ENCODE measurements at regions not wholly inside any gene's neighbourhood (a gene's known extent, or its start where the extent isn't known, plus 50 kb on each side); places are given as distances from the start of the nearest gene placed in this dataset.
"Not testable (repeated sequence)": the region's sequence is repeated elsewhere in the genome, so short reads cannot be mapped to it uniquely, and the experiment has no call there.

DNA sequence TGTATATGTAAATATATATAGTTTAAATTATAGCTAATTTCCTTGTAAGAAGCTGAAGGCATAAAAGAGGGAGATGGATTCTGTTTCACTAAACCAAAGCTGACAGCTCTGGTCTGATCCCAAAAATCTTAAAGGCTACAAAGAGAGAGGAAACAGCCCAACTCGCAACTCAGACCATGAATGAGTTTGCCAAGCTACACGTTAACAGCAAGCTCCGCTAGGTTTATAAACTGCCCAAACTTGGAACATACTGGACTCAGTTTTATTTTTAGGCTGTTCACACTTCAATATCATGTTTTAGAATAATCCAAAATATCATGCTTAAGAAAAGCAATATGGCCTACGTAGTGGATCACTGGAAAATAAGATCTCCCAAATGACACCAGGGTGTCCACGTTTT, 318.3 kb upstream of the RPS23 start:
- DNase-seq, result no peak

DNA sequence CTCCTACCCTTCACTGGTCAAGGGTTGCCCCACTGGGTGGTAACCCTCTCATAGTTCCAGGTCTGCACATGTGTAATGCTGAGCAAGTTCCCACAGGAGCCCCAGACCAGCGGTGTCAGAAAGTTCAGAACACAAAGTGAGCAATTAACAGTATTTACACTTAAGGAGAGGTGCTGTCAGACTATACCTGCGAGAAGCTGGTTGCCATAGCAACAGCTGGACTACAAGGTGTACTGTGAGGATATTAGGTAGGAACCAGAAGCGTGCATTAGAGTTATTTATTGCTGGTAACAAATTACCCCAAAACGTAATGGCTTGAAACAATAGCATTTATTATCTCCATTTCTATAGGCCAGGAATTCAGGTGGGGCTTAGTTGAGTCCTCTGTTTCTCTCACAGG, 317.0 kb upstream of the RPS23 start:
- no peak for DNase-seq

DNA sequence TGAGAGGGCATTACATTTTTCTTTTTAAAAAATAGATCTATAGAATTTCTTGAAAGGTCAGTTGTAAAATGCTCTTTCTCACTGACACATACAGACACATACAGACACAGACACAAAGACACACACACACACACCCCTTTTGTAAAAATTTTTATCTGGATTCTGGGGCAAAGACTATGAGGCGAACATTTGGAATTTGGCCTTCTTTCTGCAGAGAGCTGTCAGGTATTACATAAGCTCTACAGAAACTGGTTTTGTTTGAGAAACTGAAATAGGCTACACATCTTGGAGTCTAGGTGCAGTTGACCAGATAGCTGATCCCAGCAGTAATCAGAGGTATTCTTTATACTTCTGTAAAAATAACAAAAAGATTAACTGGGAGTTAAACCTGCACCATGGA, 315.9 kb upstream of the RPS23 start:
- DNase-seq, result no peak

DNA sequence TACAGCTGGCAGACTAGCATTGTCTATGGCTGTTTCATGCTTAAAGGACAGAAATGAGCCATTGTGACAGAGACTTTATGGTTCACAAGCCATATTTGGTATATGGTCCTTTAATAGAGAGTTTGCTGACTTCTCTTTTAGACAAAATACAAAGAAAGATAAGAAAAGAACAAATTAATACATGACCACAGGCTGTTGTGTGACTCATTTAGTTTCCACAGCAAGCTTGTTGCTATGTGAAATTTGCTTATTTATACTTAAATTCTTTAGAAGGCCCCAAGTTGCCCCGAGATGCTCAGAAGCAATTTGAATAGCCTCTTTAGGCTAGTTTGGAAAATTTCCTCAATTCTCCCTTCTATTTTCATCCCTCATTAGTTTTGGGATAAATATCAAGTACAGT, 315.3 kb upstream of the RPS23 start:
- no peak for DNase-seq

DNA sequence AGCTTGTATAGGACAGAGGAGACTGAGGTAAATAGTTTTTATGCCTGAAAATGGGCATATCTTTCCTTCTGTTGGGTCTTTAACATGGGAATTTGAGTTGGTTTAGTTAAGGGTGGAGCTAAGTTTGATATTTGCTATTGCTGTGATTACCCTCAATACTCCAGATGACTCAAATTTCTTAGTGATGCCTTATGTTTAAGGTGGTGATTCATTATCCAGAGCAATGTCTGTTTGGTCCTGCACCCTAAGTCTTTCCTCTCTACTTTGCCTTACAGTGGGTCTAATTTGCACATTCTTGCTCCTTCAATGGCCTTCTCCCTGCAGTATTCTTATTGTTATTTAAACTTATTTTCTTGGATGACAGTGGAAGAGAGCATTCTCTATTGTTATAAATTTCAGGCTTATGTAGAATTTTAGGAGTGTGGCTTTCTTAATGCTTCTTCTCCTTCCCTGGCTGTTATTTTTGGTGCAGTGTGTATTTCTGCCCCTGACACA, 312.9 kb upstream of the RPS23 start:
- no peak for DNase-seq

DNA sequence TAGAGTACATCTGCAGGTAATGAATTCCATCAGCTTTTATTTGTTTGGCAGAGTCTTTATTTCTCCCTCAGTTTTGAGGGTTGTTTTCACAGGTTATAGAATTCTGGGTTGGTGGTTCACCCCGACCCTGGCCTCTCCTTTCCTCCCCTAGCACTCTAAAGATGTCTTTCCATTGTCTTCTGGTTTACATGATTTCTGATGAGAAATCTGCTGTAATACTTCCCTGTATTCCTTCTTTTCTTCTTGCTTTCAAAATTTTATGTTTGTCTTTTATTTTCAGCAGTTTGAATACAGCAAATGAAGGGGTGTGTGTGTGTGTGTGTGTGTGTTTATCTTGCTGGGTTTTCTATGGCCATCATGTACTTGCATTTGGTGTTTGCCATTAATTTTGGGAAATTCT, 312.0 kb upstream of the RPS23 start:
- no peak for DNase-seq

DNA sequence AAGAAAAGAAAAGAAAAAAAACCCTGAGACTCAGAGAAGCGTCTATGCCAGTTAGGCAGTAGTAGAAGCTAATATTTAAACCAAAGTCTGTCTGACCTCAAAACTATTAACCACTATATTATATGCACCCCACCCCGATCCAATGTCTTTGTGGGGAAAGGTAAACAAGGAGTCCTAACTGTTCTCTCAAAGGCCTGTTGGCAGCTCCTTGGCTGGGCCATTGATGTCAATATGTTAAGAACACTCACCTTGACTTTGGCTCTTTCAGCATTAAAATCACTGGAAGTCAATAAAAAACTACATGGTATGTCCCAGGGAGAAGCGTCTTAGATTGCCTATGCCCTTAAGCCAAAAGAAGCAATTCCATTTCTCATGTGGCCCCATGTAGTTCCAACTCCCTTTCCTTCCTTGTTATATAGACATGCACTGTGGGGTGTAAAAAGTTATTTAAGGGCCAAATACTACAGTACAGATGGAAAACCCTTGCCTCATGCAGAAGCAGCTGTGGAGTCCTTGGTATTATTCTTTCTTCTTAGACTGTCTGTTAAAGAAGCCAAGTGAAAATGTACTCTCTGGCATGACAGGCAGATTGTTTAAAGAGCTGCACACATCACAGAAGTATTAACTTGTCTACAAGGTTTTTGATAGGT, 308.6 kb upstream of the RPS23 start:
- no peak for DNase-seq

DNA sequence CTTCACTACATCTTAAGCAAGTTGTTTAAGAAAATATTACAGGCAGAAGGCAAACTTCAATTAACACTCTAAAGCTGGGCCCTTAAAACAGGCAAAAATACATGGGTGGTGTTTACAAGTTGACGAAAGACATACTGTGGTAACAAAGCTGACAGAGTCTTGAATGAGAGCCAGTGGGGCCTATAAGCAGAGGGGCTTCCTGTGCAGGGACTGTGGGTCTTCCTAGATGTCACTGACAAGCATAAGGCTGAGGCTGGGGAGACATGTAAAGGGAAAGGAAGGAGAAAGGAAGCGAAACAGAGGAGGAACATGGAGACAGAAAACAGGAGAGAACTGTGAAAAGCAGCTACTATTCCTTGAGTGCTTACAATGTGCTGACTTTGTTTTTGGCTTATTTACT, 308.0 kb upstream of the RPS23 start:
- DNase-seq, result no peak

DNA sequence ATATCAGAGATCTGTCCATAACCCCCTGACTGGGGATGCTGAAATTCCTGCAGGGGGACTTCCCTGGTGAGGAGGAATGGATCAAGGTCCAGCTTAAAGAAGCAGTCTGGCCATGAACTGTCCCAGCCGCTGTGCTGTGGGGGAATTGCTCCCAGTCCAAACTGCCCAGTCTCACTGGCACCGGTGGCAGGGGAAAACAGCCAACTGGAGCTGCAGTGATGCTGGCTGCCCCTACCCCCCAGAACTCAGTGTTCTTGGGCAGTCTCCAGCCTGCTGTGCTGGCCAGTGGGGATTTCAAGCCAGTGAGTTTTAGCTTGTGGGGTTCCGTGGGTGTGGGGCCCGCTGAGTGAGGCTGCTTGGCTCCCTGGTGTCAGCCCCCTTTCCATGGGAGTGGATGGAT, 306.5 kb upstream of the RPS23 start:
- no peak for DNase-seq

DNA sequence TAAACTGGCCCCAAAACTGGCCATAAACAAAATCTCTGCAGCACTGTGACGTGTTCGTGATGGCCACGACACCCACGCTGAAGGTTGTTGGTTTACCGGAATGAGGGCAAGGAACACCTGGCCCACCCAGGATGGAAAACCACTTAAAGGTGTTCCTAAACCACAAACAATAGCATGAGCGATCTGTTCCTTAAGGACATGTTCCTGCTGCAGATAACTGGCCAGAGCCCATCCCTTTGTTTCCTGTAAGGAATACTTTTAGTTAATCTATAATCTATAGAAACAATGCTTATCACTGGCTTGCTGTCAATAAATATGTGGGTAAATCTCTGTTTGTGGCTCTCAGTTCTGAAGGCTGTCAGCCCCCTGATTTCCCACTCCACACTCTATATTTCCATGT, 305.2 kb upstream of the RPS23 start:
- DNase-seq, result not testable (repeated sequence)

DNA sequence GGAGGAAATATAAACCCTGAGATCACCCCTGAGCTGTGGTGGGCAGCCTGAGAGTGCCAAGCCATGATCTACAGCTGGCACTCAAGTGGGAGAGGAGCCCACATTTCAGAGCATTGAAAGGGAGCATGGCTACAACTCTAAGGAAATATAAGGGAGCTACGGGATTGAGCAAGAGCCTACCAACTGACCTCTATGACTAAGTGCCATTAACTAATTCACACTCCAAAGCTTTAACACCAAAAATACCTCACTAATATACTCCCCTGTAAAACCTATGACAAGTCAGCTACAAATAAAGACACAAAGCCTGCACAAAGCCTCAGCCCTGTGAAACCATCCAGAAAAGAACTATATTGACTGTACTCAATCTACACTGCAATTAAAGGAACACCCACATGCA, 286.8 kb upstream of the RPS23 start:
- no peak for DNase-seq

DNA sequence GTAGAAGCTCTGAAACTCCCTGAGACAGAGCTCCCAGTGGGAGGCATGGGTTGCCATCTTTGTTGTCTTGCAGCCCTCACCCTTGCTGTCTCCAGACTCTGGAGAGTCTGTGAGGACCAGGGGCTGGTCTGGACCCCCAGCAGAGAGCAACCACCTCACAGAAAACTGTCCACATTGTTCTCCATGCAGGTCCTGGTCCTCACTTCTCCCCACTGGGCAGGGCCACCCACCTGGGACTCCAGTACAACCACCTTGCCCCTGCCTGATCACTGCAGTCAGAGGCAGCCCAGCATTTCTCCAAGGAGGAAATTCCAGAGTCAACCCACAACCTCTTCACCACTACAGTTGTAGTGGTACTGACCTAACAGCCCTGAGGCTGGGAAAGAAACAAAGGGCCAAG, 285.6 kb upstream of the RPS23 start:
- DNase-seq, result no peak

DNA sequence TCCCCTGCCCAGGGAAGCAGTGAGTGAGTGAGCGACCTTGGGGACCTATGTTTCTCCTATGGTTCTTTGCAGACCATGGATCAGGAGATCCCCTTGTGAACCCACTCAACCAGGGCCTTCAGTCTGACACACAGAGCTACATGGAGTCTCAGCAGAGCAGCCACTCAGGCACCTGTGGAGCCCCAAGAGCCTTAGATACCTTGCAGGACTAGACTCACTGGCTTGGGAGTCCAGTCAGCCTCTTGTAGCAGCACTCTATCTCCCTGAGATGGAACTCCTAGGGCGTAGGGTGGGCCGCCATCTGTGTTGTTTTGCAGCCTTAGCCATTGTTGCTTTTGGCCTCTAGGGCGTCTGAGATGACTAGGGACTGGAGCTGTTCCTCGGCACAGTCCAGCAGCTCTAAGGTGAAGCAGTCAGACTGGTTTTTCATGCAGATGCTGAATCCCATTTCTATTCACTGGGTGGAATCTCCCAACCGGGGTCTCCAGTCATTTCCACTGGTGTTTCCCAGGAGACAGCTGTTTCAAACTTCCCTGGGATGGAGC, 284.6 kb upstream of the RPS23 start:
- DNase-seq, result no peak

DNA sequence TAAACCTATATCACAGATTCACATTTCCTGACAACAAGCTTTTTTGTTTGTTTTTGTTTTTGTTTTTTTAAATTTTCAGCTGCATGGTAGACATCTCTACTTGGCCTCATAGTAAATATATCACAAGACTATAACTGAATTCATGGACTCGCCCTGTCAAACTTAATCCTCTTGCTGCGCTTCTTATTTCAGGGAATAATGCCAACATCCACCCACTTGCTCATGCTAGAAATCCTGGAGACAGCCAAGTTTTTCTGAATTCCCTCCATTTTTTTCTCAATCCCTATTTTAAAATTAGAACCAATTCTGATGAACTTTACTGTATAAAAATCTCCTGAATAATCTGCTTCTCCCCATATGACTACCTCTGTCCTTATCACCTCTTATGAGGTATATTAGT, 283.6 kb upstream of the RPS23 start:
- DNase-seq, result no peak

DNA sequence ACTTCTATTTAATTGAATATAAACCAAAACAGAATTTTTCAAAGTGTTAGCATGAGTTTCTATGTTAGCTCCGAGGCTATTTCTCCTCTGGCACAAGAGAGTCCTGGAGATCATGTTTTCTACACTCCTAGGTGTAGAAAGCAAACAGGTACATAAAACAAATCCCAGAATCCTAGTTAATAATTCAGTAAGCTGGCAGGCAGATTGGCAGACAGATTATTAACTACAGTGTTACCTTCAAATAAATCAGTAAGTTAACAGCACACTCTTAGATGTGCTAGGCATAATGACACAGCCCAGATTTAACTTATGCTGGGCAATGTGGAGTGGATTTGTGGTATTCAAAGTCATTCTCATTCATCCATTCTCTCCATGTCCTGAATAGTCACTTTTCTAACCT, 282.8 kb upstream of the RPS23 start:
- DNase-seq, result no peak

DNA sequence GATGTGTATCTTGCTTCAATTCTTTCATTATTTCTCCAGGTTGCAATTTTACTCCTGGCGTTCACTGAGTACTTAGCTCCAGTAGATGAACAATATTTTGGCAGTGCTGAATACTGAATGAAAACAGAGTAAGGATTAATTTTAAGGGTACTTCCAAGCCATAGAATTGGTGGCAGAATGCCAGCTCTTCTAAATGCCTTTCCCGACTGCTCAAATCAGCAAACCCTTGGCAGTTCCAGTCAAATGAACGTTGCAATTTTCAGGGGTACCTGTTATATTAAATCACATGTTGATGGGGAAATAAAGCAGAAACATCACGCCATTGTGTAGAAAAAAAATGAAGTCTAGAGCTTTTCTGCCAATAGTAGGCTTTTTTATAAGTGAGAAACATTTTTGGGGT, 282.4 kb upstream of the RPS23 start:
- DNase-seq, result no peak

DNA sequence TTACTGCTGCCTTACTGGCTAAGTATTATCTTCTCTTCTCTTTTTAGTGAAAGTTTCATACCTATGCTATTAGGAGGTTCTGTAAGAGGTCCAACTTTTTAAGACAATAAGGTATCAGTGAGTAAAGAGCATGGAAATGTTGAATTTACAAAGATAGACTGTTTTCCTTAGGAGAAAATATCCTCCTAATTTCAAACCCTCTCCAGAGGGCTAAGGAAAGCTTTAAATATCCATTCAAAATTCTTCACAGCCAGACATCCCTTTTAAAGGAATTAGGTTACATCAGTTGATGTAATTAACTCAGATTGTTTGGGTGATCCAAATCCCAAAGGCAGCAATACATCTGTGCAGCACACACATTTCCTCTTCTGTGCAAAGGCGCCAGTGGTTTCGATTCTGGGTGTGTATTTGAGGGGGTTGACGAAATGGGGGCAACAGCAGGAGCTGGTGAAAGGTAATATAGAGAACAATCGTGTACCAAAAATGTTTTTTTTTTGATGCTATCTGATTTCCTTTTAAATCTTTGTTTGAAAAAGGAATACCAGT, 273.8 kb upstream of the RPS23 start:
- no peak for DNase-seq

DNA sequence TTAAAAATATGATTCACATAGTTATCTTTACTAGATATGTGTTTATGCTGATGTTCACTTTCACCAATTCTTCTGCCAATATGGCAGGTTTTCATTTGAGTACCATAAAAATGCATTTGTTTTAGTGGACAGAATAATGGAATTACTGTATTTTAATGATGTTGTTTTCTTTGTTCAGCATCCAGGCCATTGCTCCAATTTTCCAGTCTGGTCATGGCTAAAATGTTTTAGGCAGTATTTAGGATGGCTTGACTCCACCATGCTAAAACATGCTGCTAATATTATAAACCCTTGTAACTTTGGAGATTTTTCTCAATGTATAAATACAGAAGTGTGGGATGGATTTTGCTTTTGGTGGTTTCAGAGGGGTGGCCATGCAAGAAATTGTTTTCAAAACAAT, 273.0 kb upstream of the RPS23 start:
- no peak for DNase-seq

DNA sequence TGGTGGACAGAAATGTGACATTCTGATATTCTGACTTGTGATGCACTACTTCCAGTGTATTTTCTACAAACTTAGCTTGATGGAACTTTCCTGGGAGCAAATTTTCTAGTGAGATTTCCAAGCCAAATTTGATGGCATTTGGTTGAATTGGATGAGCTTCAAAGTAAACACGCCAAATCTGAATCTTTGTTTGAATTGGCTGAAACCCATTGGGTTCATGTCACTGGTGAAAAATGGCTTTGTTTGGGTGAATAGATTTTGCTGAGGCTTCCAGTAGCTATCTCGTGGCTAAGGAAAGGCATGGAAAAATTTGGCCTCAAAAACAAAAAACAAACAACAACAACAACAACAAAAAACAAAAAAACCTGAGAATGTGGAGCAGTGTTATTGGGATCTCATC, 271.1 kb upstream of the RPS23 start:
- no peak for DNase-seq

DNA sequence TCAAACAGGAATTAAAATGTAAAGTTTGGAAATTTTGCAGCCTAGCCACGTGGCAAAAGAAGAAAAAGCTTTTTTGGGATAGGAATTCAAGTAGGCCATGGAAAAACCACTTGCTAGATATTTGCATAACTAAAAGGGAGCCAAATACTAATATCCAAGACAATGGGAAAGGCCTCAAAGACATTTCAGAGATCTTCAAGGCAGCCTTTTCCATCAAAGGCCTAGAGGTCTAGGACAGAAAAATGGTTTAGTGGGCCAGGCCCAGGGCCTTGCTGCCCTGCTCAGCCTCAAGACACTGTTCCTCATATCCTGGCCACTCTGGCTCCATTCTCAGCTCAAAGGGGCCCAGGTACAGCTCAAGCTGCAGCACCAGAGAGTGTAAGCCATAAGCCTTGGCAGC, 265.9 kb upstream of the RPS23 start:
- DNase-seq, result no peak

DNA sequence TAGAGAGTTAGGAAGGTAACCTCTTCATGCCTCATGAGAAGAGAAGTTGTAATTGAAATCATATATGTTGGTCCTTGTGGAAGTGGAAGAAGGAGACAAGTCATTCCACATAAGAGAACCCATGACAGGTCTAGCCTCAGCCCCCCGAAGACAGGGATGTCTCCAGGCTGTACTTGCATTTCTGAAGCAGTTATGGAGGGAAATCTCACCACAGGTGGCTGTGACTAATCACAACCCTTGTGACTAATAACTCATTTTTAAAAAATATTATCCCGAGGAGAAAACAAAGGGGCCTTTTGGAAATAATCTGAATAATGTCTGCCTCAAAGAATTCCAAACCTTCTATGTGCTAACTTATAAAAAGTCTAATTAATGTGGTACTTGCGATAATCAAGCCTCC, 262.1 kb upstream of the RPS23 start:
- no peak for DNase-seq

DNA sequence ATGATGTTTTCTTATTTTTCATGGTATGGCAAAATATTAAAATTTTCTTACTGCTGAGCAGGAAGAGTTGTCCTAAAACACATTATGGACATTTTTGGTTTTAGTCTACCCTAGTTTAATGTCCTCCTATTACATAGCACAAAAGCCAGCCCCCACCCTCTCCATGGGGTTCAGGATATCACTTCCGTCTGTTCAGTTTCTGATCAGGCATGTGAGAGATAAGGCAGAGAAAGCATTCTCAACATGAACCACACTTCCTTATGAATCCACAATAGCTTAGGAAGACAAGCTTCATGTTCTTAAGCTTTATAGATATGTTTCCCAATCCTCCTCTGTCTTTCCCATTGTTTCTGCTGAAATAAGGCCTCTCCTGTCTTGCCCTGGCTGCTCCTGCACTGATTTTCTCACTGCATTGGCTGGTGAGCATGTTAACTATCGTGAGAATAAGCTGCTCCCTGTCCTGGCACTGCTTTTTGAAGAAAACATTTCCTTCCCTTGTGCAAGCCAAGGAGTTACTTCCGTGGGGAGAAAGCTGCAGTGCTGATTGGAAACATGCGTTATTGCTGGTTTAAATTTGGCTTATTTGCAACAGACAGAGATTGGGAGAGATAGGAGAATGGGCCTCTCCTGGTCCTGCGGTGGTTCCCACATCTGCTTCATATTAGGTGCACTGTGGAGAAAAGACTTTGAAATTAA, 260.3 kb upstream of the RPS23 start:
- no peak for DNase-seq

DNA sequence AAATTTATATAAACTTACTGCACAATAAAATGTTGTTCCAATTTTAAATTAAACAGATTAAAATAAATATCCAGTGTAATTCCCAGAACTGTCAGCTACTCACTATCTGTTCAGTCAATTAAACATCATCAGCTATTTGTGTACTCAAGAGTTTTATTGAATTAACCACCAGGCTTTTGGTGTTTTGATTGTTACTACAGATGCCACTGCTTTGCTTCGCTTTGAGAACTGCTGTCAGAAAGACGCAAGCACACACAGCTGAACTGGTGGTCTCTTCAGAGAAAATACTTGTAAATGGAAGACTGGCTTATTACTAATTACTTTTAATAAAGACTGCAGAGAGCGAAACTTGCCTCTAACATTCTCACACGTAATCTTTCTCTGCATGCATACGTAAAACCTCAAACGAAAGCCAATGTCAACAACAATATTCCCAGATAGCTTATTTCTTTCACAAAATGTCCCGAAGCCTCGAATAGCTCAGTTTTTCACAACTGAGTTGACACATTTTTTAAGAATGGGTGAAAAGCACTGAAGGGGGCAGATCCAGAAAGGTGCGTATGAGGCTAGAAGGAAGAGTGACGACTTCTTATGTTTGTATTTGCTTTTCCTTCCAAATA, 259.6 kb upstream of the RPS23 start:
- DNase-seq, result no peak

DNA sequence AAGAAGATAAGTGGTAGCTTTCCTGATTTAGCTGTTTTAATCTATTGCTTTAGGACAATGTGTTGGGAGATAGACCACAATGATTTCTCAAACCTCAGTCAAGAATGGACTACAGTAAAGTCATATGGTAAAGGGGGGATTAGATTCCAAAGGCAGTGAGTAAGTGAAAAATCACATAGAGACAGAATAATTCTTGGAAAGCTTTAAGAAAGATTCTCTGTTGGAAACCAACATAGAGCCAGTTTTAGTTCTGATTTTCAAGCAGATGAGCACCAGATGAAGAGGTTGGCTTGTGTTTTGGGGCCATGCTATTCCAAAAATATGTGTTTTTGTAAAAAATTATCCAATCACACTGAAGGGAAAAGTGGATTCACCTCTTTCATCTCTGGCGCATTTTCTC, 256.8 kb upstream of the RPS23 start:
- no peak for DNase-seq

Data from cerebellar nuclear complex (tissue), 1 donor.